Astrocyte of the cerebellum (primary cell): ENCODE measurements at regions not wholly inside any gene's neighbourhood (a gene's known extent, or its start where the extent isn't known, plus 50 kb on each side); places are given as distances from the start of the nearest gene placed in this dataset.

Source experiments
- DNase-seq: peaks from one replicate; pipeline ENCODE4 v3.0.0-alpha.2; 2011; ENCODE audit warnings: low read depth
- H3K4me3 ChIP-seq: 2 replicates; pipeline ENCODE4 v1.5.1; 2011; ENCODE audit warnings: mild to moderate bottlenecking, low read depth, low read length, moderate library complexity
- in situ Hi-C: cut with HindIII; loops from 2 replicates; pipeline ENCODE4 v1.10.0; 2017; ENCODE audit warnings: low sequenced_read_pairs
- TF ChIP-seq, protein P1 (sequence below): IDR thresholded peaks from 2 replicates; pipeline ENCODE4 v1.5.1; 2012; ENCODE audit warnings: low read length, low read depth, moderate library complexity, mild to moderate bottlenecking; ENCODE audit errors: missing control alignments

DNA sequence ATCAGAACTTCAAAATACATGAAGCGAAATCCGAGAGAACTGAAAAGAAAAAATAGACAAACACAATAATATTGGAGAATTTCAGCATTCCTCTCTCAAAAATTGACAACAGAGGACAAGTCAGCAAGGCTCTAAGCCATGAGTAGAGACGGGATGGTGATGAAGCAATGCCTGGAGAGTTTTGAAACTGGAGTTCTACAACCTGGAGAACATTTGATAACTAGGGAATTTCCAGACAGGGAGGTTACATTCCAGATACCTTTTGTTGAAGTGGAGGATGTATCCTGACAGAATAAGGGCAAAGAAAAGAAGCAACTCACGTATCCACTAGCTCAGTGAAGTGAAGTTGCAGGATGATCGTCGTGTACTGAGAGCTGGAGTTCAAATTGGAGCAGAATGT is 291.4 kb downstream of the CTTN start:
- TF ChIP-seq, protein P1, sequence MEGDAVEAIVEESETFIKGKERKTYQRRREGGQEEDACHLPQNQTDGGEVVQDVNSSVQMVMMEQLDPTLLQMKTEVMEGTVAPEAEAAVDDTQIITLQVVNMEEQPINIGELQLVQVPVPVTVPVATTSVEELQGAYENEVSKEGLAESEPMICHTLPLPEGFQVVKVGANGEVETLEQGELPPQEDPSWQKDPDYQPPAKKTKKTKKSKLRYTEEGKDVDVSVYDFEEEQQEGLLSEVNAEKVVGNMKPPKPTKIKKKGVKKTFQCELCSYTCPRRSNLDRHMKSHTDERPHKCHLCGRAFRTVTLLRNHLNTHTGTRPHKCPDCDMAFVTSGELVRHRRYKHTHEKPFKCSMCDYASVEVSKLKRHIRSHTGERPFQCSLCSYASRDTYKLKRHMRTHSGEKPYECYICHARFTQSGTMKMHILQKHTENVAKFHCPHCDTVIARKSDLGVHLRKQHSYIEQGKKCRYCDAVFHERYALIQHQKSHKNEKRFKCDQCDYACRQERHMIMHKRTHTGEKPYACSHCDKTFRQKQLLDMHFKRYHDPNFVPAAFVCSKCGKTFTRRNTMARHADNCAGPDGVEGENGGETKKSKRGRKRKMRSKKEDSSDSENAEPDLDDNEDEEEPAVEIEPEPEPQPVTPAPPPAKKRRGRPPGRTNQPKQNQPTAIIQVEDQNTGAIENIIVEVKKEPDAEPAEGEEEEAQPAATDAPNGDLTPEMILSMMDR = no peak
- H3K4me3 ChIP-seq = no peak overlapping the region
- DNase-seq = no peak
- in situ Hi-C loops = loop anchor here (5.0 kb wide), 1 partner anchor 42 kb away; no protein-coding TSS in a partner anchor

DNA sequence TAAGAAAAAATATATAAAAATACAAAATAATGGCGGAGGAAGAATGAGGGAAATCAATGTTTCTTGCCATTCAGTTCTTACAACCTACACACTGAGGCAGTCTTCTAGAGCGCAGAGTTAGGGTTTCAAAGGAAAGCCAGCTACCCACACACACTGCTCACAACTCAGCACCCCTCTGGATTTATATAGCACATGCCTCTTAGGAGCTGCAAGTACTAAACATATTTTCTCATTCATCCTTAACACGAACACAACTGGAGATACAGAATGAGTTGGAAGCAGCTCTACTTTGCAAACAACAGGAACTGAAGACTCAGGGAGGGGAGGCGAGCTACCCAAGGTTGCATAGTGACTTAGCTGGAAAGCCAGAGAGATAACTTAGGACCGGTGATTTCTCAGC is 293.8 kb downstream of the CTTN start:
- DNase-seq = no peak
- in situ Hi-C loops = no loop called here
- H3K4me3 ChIP-seq = no peak overlapping the region
- TF ChIP-seq, protein P1 = no peak

DNA sequence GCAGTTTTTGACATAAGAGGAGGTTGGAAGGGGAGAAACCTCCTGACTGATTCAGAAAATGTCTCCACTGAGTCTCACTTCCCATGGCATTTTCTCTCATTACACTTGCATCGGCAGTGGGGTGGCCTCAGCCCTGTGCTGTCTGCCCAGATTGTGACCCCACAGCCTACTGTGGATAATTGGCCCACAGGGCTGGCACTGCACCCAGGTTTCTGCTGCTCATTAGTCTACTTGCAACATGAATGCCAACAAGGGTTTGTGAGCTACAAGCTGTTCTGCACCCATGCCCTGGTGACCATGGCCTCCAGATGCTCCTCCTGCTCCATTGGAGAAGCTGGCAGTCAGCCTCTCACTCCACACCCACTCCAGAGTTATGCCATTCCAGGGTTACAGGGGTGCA is 296.0 kb downstream of the CTTN start:
- TF ChIP-seq, protein P1 = no peak
- H3K4me3 ChIP-seq = no peak overlapping the region
- in situ Hi-C loops = no loop called here
- DNase-seq = no peak

DNA sequence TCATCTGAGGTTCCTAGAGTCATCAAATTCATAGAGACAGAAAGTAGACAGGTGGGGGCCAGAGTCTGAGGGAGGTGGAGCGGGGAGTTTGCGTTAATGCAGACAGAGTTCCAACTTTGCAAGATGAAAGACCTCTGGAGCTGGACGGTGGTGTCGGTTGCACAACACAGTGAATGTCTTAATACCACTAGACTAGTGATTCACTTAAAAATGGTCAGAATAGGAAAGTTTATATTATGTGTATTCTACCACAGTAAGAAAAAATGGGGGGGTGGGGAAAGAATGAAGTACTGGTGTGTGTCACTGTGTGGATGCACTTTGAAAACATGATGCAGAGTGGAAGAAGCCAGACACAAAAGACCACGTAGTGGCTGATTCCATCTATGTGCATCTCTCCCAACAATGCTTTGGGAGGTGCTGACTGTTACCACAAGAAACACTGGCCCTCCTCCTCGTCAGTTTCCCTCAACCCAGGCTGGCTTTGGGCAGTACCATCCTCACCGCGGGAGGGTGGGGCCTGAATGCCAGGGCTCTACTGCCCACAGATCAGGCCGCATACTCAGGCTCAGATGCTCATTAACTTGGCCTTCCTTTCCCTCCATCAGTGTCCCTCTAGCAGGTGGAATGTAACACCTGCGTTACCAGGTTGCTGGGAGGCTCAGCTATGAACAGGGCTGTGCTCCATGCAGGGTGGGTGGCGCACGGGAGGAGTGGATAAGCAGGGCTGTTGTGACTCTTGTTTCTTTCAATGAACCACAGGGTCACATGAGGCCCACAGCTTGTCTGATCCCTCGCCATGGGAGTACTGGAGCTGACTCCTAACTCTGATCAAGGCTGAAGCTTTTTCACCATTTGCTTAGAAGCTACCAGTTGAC is 297.0 kb downstream of the CTTN start:
- in situ Hi-C loops = no loop called here
- no peak for DNase-seq
- no peak overlapping the region for H3K4me3 ChIP-seq
- TF ChIP-seq, protein P1 = no peak

DNA sequence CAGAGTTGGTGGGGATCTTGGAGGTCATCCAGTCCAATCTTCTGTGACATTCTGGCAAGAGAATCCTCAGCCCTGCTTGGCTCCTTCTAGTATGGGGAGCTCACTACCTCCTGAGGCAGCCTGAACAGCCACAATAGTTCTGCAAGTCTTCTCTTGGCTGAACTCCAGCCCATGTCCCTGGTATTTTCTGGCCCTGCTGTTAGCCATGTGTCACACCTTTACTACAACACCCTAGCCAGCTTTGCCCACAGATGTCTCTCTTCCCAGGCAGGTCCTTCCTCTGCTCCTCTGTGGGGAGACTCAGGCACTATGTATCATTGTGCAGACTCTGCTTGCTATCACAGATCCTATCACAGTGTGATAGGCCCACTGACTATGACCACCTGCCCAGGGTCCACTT is 297.7 kb downstream of the CTTN start:
- no peak for DNase-seq
- in situ Hi-C loops = no loop called here
- TF ChIP-seq, protein P1 = no peak
- no peak overlapping the region for H3K4me3 ChIP-seq

DNA sequence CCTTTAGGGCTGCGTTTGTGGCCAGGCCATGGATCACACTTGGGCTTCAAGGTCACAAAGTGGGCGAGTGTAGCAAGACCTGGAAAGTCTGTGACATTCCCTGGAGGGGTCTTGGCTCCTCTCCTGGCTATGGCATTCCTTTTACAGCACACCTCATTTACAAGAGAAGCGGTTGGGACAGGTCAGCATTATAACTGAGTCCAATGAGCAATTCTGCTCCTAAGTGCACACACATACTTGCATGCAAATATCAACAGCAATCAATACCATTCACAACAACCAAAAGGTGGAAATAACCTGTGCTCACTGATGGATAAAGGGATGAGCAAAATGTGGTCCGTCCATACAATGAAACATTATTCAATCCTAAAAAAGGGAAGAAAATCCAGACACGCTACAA is 298.2 kb downstream of the CTTN start:
- DNase-seq = no peak
- TF ChIP-seq, protein P1 = no peak
- in situ Hi-C loops = no loop called here
- no peak overlapping the region for H3K4me3 ChIP-seq
